K562 (cell line): ENCODE measurements at regions not wholly inside any gene's neighbourhood (a gene's known extent, or its start where the extent isn't known, plus 50 kb on each side); places are given as distances from the start of the nearest gene placed in this dataset.

Experiments
- ADNP ChIP-seq: fragments of 200-800 bp; sonication (Bioruptor generic); IDR thresholded peaks from 2 replicates; pipeline ENCODE4 v1.6.1; 2016; ENCODE audit warnings: missing genetic modification characterization, missing compliant biosample characterization
- CBX3 ChIP-seq, 2 experiments: IDR thresholded peaks; 1 replicate in 1 of 2; 2 replicates in 1 of 2; pipeline ENCODE4 v1.6.1; 2012; ENCODE audit warnings: inconsistent platforms in 2 of 2, low read length in 2 of 2, borderline replicate concordance in 1 of 2, control low read depth in 1 of 2
- GTF2B ChIP-seq: IDR thresholded peaks from 2 replicates; pipeline ENCODE4 v1.6.1; 2011; ENCODE audit not compliant: insufficient read length; ENCODE audit errors: extremely low read depth
- HNRNPLL ChIP-seq: fragments of 200-400 bp; formaldehyde crosslinking; IDR thresholded peaks from 2 replicates; pipeline ENCODE4 v1.6.1; 2017; ENCODE audit warnings: low read length, low read depth, mild to moderate bottlenecking; ENCODE audit not compliant: poor library complexity, severe bottlenecking
- HOXB6 ChIP-seq: fragments of 250-450 bp; sonication (Bioruptor Pico); IDR thresholded peaks from 2 replicates; pipeline ENCODE4 v1.5.1; 2022; ENCODE audit warnings: mild to moderate bottlenecking, borderline replicate concordance
- MED1 ChIP-seq: sonication (generic); formaldehyde crosslinking; IDR thresholded peaks from 2 replicates; pipeline ENCODE4 v1.8.1; 2023; ENCODE audit warnings: missing genetic modification reagents, borderline replicate concordance
- NR0B1 ChIP-seq: fragments of 450-650 bp; IDR thresholded peaks from one replicate; pipeline ENCODE4 v1.6.1; 2018; ENCODE audit warnings: mild to moderate bottlenecking, moderate library complexity; ENCODE audit not compliant: partially characterized antibody
- PPARD ChIP-seq: fragments of 250-450 bp; sonication (Bioruptor Pico); IDR thresholded peaks from 2 replicates; pipeline ENCODE4 v1.8.0; 2022; ENCODE audit warnings: inconsistent platforms, mild to moderate bottlenecking, moderate library complexity
- PURB ChIP-seq: sonication (generic); formaldehyde crosslinking; IDR thresholded peaks from 2 replicates; pipeline ENCODE4 v1.9.0; 2021; ENCODE audit warnings: low read depth, mild to moderate bottlenecking, missing genetic modification reagents
- RHOXF2B ChIP-seq: fragments of 250-450 bp; sonication (Bioruptor Pico); conservative IDR thresholded peaks from 2 replicates; pipeline ENCODE4 v1.5.1; 2021
- RREB1 ChIP-seq: fragments of 250-450 bp; sonication (Bioruptor Pico); IDR thresholded peaks from 2 replicates; pipeline ENCODE4 v1.4.0; 2020
- TAF9B ChIP-seq: fragments of 450-650 bp; IDR thresholded peaks from 2 replicates; pipeline ENCODE4 v1.6.1; 2018; ENCODE audit warnings: mild to moderate bottlenecking; ENCODE audit not compliant: partially characterized antibody
- ZC3H11A ChIP-seq: IDR thresholded peaks from 2 replicates; pipeline ENCODE4 v1.6.1; 2012; ENCODE audit warnings: low read depth, low read length, improper control_type of control experiment
- ZFP91 ChIP-seq: sonication (generic); formaldehyde crosslinking; IDR thresholded peaks from 2 replicates; pipeline ENCODE4 v1.8.0; 2022; ENCODE audit warnings: mild to moderate bottlenecking, missing genetic modification reagents
- ZNF282 ChIP-seq: sonication (generic); formaldehyde crosslinking; IDR thresholded peaks from 2 replicates; pipeline ENCODE4 v1.8.1; 2023; ENCODE audit warnings: missing genetic modification reagents
- ZNF311 ChIP-seq: fragments of 250-450 bp; sonication (Bioruptor Pico); IDR thresholded peaks from 2 replicates; pipeline ENCODE4 v1.4.0; 2020; ENCODE audit warnings: mild to moderate bottlenecking, moderate library complexity

- TF ChIP-seq NR0B1 (no peak), TAF9B (peak; percentile 51), ZFP91 (CRISPR knock-in tag) (no peak), MED1 (no peak), ZNF311 (CRISPR knock-in tag) (no peak), ADNP (no peak), RREB1 (no peak), PPARD (CRISPR knock-in tag) (no peak), PURB (CRISPR knock-in tag) (no peak), HNRNPLL (no peak), GTF2B (no peak), HOXB6 (CRISPR knock-in tag) (no peak), ZNF282 (no peak), RHOXF2B (CRISPR knock-in tag) (no peak), CBX3 (IDR thresholded peaks at IDR 0.05; ENCODE audit: borderline replicate concordance in 1 of 2, low read length in 2 of 2) (peak in 1 of 2 experiments; percentile 72; a peak in 1 of 3 replicates), ZC3H11A (no peak)
These were observed 391.3 kb upstream of the CDH5 start (continued) for GRCh38 chr16:65975049-65975708.
